ENCODE measurements at regions not wholly inside any gene's neighbourhood (a gene's known extent, or its start where the extent isn't known, plus 50 kb on each side); places are given as distances from the start of the nearest gene placed in this dataset.
"Not testable (repeated sequence)": the region's sequence is repeated elsewhere in the genome, so short reads cannot be mapped to it uniquely, and the experiment has no call there.

DNA sequence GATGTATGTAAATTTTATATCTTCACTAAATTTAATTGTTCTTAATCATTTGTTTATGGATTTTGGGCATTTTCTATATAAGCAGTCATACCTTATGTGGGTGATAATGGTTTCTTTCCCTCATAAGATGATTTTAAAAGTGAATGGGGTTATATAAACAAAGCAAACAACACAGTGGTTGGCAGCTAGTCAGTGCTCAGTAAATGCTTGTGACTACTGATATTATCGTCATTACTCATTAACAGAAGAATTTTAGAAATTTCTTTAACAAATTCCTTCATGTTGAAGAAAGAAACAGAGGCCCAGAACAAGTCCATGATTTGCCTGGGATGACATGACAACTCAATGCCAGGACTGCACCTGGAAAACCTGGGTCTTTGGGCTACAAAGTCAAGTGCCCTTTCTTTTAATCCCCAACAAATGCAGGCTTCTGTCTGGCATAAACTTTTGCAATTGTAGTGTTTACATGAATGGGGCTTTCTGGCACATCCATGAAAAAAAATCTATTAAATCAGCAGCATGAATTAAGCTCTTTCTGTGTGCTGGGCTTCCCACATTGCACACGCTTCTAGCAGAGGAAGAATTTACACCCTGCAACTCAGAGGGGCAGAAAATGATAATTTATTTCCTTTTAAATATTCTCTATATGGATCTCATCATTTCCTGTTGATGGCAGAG is 297.3 kb upstream of the PLGLB1 start:
- H3K4me3 Mint-ChIP-seq (ENCODE audit: low read depth); intact Hi-C loops (cut with micrococcal nuclease): not testable (repeated sequence)

DNA sequence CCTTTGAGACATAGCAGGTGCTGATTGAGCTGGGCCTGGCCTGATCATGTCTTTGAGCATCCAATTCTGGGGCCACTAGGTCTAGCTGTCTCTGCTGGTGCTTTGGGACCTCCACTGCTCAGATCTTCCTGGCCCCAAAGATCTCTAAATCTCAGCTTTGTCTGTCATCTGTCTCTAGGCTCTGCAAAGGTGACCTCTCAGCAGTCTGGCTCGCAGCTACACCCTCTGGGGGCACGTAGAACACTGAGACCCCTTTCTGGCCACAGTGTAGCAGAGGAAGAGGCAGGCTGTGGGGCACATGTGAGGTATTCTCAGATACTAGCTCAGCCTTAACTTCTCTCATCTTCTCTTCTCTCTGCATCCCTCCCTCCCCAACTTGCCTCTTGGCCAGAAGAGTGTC is 298.1 kb upstream of the PLGLB1 start:
- intact Hi-C loops (cut with micrococcal nuclease); H3K9me3 Mint-ChIP-seq; H3K27me3 Mint-ChIP-seq (ENCODE audit: low read depth); H3K4me3 Mint-ChIP-seq (ENCODE audit: low read depth); H3K27ac Mint-ChIP-seq; H3K36me3 Mint-ChIP-seq (ENCODE audit: low read depth); DNase-seq (ENCODE audit: low spot score): not testable (repeated sequence)
- peaks cover 18% of the 10 kb centered on the region for H3K4me1 Mint-ChIP-seq (ENCODE audit: low read depth)

More for the DNA sequence above, 297.3 kb upstream of the PLGLB1 start:
- not testable (repeated sequence) for DNase-seq (ENCODE audit: low spot score); H3K27ac Mint-ChIP-seq; H3K36me3 Mint-ChIP-seq (ENCODE audit: low read depth); H3K9me3 Mint-ChIP-seq; H3K27me3 Mint-ChIP-seq (ENCODE audit: low read depth)
- H3K4me1 Mint-ChIP-seq (ENCODE audit: low read depth), result peaks cover 11% of the 10 kb centered on the region

DNA sequence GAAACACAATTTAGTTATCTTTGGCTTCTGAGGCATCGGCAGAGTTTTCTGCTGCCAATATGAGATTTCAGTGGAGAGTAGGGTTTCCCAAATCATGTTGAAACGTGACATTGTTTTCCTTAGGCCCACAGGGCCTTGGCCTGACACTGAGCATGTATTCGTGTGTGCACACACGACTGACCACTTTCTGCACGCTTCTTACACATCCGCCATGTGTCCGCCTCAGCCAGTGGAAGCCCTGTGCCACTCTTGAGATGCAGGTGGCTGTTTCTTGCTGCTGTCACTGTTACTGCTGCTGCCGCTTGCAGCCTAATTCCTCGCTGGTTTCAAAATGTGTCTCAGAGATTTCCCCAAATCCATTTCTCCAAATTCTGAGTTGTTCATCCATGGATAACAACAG is 299.6 kb upstream of the PLGLB1 start:
- H3K27ac Mint-ChIP-seq, result not testable (repeated sequence)

DNA sequence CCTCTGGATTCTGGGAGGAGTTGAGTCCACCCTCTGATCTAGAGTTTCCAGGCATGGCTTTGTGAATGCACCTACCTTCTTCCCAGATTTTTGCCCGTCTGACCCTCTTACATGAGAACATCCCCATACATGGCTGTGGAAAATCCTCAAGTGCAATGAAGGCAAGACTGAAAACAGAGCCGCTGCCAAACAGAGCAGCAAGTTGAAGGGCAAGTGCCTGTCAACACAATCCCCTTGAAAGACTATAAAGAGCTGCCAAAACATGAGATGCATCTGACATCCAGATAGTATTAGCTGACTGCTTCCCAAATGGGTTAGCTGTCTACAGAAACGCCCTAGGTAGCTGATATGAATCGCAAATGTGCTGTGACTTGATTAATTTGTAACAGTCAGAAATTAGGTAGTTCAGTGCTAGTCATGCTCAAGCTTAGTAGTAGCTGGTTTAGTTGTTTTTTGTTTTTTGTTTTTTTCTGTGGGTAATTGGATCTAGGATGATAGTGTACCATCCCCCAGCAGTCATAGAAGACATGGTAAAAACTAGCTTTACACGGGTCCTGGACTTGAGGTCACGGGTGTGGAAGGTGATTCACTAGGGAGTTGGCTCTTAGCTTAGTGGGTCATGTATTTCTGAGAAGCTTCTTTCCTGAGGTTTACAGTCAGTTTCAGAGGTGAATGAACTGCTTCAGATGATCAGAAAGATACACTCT is 302.8 kb upstream of the PLGLB1 start:
- H3K27ac Mint-ChIP-seq, result peak overlapping the region; percentile 91
- peaks cover 18% of the 10 kb centered on the region for H3K4me1 Mint-ChIP-seq (ENCODE audit: low read depth)
- H3K27me3 Mint-ChIP-seq (ENCODE audit: low read depth); DNase-seq (ENCODE audit: low spot score); intact Hi-C loops (cut with micrococcal nuclease); H3K36me3 Mint-ChIP-seq (ENCODE audit: low read depth); H3K9me3 Mint-ChIP-seq: not testable (repeated sequence)
- peak overlapping the region; percentile 57 for H3K4me3 Mint-ChIP-seq (ENCODE audit: low read depth)

More for the DNA sequence above, 299.6 kb upstream of the PLGLB1 start:
- H3K36me3 Mint-ChIP-seq (ENCODE audit: low read depth); intact Hi-C loops (cut with micrococcal nuclease); H3K9me3 Mint-ChIP-seq; DNase-seq (ENCODE audit: low spot score); H3K27me3 Mint-ChIP-seq (ENCODE audit: low read depth); H3K4me3 Mint-ChIP-seq (ENCODE audit: low read depth): not testable (repeated sequence)
- peaks cover 20% of the 10 kb centered on the region for H3K4me1 Mint-ChIP-seq (ENCODE audit: low read depth)

DNA sequence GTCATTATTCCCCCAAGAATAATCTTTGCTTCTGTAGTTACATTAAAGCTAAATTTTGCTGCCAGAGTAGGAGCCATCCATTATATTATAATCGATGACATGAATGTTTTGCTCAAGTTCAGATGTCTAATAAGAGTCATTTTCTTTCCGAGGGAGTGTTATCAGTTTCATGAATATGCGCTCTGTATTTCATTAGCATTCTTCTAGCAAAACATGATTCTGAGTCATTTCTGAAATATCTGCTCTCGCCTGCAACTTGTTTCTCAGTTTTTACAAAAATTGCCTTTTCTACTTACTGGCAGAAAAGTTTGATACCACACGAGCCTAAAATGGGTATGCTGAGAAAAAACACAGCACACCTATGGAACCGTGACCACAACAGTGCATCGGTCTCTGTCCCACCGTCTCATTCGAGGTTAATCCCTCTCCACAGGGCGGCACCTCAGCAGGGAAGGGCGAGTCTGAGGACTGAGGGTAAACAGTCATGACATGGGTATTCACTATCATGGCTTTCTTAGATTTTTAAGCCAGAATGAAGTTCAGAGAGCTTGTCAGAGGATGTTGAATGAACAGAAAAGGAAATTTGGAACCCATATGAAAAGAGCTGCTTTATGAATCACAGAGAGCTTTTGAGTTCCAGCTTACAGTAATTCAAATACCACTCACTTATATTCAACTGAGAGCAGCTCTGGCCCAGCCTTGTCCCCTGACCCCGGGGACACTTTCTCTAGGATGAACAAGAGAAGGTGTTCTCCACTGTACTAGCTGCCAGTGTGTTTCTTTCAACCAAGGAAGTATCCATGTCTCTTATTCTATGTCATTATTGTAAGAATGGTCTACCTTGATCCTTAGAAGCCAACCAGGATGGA is 303.6 kb upstream of the PLGLB1 start:
- H3K27me3 Mint-ChIP-seq (ENCODE audit: low read depth); intact Hi-C loops (cut with micrococcal nuclease); H3K36me3 Mint-ChIP-seq (ENCODE audit: low read depth); H3K4me3 Mint-ChIP-seq (ENCODE audit: low read depth); DNase-seq (ENCODE audit: low spot score); H3K9me3 Mint-ChIP-seq: not testable (repeated sequence)
- Mint-ChIP-seq H3K27ac (peak overlapping the region; percentile 82), H3K4me1 (ENCODE audit: low read depth) (peaks cover 21% of the 10 kb centered on the region)

DNA sequence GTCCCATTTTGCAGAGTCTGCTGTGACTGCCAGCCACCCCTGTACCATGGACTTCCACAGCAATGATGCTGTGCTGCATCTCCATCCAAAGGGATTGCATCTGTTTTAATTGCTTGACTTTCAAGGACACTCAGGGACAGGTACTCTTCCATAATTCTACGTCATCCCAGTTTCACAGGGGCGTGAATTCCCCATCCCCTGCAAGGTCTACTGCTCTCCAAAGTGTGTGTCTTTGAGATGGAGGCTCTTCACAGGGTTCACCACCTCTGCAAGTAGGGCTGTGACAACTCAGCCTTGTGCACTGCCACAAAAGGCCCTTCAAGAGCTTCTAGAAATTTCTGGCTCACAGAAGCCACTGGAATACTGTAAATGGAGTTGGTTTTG is 304.3 kb upstream of the PLGLB1 start:
- peaks cover 23% of the 10 kb centered on the region for H3K4me1 Mint-ChIP-seq (ENCODE audit: low read depth)
- peak overlapping the region; percentile 39 for H3K4me3 Mint-ChIP-seq (ENCODE audit: low read depth)
- H3K27ac Mint-ChIP-seq, result peak overlapping the region; percentile 82
- H3K36me3 Mint-ChIP-seq (ENCODE audit: low read depth); H3K27me3 Mint-ChIP-seq (ENCODE audit: low read depth); H3K9me3 Mint-ChIP-seq; intact Hi-C loops (cut with micrococcal nuclease); DNase-seq (ENCODE audit: low spot score): not testable (repeated sequence)

DNA sequence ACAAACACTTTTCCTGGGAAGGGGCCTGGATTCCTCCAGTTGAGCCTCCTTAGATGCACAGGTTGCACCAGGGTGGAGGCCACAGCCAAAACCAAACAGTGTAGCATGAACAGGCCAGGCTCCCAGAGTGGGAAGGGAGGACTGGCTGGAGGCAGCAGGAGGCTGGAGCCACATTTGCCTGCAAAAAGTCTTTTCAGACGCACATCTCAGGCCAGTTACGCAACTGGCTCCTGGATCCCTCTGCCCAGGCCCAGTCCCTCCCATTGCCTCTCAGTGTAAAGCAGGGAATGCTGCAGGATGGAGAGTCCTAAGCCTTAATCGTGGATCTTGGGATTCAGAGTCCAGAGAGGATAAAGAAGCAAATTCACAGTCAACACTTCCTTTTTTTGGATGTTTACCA is 305.1 kb upstream of the PLGLB1 start:
- H3K36me3 Mint-ChIP-seq (ENCODE audit: low read depth); H3K27ac Mint-ChIP-seq; DNase-seq (ENCODE audit: low spot score); H3K9me3 Mint-ChIP-seq; intact Hi-C loops (cut with micrococcal nuclease); H3K4me3 Mint-ChIP-seq (ENCODE audit: low read depth); H3K27me3 Mint-ChIP-seq (ENCODE audit: low read depth): not testable (repeated sequence)
- peaks cover 23% of the 10 kb centered on the region for H3K4me1 Mint-ChIP-seq (ENCODE audit: low read depth)

DNA sequence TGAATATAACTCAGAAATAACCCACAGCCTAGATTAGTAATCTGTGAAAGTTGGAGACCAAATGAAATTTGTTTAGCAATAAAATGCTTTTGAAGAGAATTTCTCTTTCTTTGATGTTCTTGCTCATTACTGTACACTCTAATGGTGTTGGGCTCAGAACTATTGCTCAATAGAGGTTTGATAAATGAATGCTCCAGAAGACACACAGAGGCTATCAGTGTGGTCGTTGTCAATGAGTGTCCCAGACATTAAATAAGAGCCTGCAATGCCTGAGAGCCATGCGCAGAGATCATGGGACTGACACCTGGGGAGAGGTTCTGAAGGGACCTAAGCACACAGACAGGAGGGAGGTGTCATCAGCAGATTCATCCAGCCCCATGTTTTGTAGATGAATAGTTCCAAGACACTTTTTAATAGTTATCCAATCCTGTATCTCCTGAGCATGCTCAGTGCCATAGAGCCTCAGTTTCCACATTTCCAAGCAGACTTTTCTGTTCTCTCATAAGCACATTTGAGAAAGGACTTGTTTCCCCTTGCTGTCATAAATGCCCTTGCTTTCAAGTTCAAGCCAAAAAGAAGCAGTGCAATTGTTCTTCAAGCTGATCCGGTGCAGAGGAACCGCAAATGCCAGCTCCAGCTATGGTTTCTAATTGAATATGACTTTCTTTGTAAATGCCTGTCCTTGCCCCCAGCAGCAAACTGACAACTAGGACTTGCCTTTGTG is 306.2 kb upstream of the PLGLB1 start:
- DNase-seq (ENCODE audit: low spot score); H3K4me3 Mint-ChIP-seq (ENCODE audit: low read depth); H3K27ac Mint-ChIP-seq; H3K9me3 Mint-ChIP-seq; H3K36me3 Mint-ChIP-seq (ENCODE audit: low read depth); H3K27me3 Mint-ChIP-seq (ENCODE audit: low read depth); intact Hi-C loops (cut with micrococcal nuclease): not testable (repeated sequence)
- H3K4me1 Mint-ChIP-seq (ENCODE audit: low read depth), result peaks cover 23% of the 10 kb centered on the region

DNA sequence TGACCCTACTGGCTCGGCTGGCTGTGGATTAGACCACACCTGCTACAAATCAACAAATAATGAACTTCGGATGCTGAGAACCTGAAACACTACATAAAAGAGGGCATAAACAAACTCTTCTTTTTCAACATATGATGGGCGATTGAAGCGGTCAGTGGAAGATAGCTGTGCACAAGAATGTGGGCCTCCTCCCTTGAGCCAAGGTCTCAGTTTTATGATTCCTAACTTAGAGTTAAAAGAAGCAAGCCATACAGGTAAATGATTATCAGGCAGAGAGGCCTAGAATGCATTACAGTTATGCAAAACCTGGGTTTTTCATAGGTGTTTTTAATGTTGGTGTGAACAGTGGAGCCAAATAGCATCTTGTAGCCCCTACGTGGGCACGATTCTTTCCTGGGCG is 307.9 kb upstream of the PLGLB1 start:
- peaks cover 12% of the 10 kb centered on the region for H3K4me1 Mint-ChIP-seq (ENCODE audit: low read depth)
- H3K9me3 Mint-ChIP-seq; H3K4me3 Mint-ChIP-seq (ENCODE audit: low read depth); H3K27ac Mint-ChIP-seq; H3K36me3 Mint-ChIP-seq (ENCODE audit: low read depth); DNase-seq (ENCODE audit: low spot score); intact Hi-C loops (cut with micrococcal nuclease); H3K27me3 Mint-ChIP-seq (ENCODE audit: low read depth): not testable (repeated sequence)

DNA sequence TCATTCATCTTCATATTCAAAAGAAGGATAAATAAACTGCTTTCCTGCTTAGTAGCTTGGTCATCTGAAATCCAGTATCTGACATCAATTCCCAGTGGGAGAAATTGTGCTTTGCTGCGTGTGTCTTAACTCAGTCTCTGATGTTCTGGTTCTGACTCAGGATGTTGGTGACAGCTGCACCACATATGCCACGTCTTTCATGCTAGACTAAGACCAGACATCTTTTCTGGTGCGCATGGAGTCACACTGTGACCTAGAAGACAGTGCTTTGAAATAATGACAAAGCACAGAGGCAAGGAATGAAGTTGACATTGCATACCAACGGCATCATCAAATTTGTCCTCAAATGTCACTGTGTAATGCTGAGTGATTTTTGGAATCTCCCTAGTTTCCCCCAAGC is 308.8 kb upstream of the PLGLB1 start:
- H3K27ac Mint-ChIP-seq; DNase-seq (ENCODE audit: low spot score); H3K36me3 Mint-ChIP-seq (ENCODE audit: low read depth); H3K4me3 Mint-ChIP-seq (ENCODE audit: low read depth); intact Hi-C loops (cut with micrococcal nuclease); H3K27me3 Mint-ChIP-seq (ENCODE audit: low read depth); H3K9me3 Mint-ChIP-seq: not testable (repeated sequence)
- H3K4me1 Mint-ChIP-seq (ENCODE audit: low read depth), result peaks cover 13% of the 10 kb centered on the region

DNA sequence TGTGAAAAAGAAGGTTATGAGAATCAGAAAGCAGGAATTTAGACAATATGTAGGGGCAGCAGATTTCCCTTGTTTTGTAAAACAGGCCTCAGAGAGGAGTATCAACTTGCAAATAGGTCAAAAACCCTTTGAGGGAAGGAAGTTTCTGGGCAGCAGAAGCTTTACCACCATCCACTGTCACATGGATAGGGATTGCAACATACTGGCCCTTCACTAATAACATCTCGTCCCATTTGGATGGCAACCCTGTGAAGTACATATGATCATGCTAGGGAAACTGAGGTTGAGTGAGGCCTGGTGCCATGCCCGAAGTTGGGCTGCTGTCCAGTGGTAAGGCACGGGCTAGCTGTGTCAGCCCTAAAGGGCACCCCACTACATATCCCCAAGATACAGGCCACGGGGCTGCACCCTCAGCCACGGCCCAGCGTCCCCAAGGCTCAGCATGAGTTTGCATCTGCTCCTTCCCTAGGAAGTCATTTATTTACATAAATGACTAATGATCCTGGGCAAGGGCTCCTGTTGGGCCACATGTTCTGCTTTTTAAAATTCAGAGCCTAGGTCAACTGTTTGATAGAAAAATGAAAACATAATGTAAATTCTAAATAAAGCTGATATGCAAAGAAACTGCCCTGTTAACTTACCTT is 310.4 kb upstream of the PLGLB1 start:
- peaks cover 17% of the 10 kb centered on the region for H3K4me1 Mint-ChIP-seq (ENCODE audit: low read depth)
- intact Hi-C loops (cut with micrococcal nuclease); H3K36me3 Mint-ChIP-seq (ENCODE audit: low read depth): not testable (repeated sequence)

DNA sequence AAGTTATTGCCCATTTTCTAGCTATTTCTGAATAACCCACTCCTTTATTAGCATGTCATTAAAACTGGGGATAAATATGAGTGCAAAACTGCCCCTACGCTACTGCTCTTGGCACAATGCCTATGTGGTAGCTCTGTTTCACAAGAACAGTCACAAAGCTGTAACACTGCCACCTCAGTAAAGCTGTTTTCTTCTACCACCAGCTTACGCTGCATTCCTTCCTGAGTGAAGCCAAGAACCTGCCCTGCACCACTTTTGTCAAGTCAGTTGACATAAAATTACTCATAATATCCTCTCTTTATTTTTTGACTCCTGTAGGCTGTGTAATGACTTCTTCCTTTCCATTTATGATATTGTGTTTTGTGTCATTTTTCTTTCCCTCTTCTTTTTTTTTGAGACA is 313.2 kb upstream of the PLGLB1 start:
- DNase-seq (ENCODE audit: low spot score); H3K27ac Mint-ChIP-seq; H3K4me3 Mint-ChIP-seq (ENCODE audit: low read depth); H3K36me3 Mint-ChIP-seq (ENCODE audit: low read depth); intact Hi-C loops (cut with micrococcal nuclease); H3K9me3 Mint-ChIP-seq; H3K27me3 Mint-ChIP-seq (ENCODE audit: low read depth): not testable (repeated sequence)
- H3K4me1 Mint-ChIP-seq (ENCODE audit: low read depth), result peaks cover 17% of the 10 kb centered on the region

More for the DNA sequence above, 310.4 kb upstream of the PLGLB1 start:
- not testable (repeated sequence) for H3K27me3 Mint-ChIP-seq (ENCODE audit: low read depth); H3K9me3 Mint-ChIP-seq; H3K27ac Mint-ChIP-seq; DNase-seq (ENCODE audit: low spot score); H3K4me3 Mint-ChIP-seq (ENCODE audit: low read depth)

All from activated T-helper 2 cell treated with anti-CD3 and anti-CD28 coated beads, Interferon-gamma antibody, Interleukin-2, Interleukin-4, amounts not matched to agents 10 μg/mL and 5 μg/mL and 100 μg/mL, durations not matched to agents 14 hours and 24 hours and 36 hours (primary cell).